VCaP (cell line): ENCODE measurements at regions not wholly inside any gene's neighbourhood (a gene's known extent, or its start where the extent isn't known, plus 50 kb on each side); places are given as distances from the start of the nearest gene placed in this dataset.
"Not testable (repeated sequence)": the region's sequence is repeated elsewhere in the genome, so short reads cannot be mapped to it uniquely, and the experiment has no call there.

Source experiments
- H3K27ac ChIP-seq: fragments of 450-650 bp; 2 replicates; pipeline ENCODE4 v1.5.1; 2017
- TF ChIP-seq, protein P1 (sequence below): fragments of 450-650 bp; conservative IDR thresholded peaks from 2 replicates; pipeline ENCODE4 v1.5.1; 2017; ENCODE audit warnings: mild to moderate bottlenecking, moderate library complexity

DNA sequence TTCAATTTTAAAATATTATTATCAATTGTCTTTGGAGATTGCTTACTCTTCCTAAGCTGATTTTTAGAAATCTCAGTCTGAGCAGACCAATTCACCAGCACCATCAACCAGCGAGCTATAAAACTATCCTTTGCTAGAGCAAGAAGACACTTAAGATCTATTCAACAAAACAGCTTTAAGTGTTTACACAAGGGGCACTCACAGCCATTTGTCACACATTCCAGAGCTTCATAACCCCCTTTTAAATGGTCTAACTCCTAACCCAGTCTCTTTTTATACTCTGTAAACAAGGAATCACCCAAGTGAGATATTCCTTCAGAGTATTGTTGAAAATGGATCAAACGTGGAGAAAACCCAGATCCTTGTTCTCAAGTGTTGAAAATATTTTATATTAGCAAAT lies 1294.1 kb upstream of the CHAC2 start:
- TF ChIP-seq, protein P1, sequence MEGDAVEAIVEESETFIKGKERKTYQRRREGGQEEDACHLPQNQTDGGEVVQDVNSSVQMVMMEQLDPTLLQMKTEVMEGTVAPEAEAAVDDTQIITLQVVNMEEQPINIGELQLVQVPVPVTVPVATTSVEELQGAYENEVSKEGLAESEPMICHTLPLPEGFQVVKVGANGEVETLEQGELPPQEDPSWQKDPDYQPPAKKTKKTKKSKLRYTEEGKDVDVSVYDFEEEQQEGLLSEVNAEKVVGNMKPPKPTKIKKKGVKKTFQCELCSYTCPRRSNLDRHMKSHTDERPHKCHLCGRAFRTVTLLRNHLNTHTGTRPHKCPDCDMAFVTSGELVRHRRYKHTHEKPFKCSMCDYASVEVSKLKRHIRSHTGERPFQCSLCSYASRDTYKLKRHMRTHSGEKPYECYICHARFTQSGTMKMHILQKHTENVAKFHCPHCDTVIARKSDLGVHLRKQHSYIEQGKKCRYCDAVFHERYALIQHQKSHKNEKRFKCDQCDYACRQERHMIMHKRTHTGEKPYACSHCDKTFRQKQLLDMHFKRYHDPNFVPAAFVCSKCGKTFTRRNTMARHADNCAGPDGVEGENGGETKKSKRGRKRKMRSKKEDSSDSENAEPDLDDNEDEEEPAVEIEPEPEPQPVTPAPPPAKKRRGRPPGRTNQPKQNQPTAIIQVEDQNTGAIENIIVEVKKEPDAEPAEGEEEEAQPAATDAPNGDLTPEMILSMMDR: no peak
- H3K27ac ChIP-seq: no peak overlapping the region

DNA sequence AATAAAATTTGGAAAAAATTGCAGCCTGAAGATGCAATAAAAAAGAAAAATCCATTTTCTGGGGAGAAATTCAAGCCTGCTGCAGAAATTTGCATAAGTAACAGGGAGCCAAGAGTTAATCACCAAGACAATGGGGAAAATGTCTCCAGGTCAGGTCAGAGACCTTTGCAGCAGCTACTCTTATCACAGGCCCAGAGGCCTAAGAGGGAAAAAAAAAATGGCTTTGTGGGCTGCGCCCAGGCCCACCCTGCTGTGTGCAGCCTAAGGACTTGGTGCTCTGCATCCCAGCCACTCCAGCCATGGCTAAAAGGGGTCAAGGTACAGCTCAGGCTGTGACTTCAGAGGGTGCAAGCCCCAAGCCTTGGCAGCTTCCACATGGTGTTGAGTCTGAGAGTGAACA lies 1297.1 kb upstream of the CHAC2 start:
- not testable (repeated sequence) for H3K27ac ChIP-seq

DNA sequence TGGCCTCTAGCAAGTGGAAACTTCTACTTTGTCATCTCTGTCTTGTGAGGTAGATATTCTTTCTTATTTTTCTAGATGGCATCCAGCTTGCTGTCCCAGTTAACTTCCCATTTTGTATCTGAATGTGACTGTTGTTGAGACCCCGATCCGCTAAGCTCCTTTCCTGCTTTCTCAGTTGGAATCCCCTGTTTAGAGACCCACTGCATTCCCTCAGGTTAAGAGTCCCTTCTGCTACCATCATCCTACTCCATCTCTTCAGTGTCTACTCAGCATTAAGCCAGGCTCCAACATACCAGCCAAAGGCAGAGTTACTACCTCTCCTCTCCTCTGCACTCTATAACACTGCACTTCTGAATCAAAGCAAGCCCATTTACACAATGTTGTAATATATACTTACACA lies 1300.4 kb upstream of the CHAC2 start:
- no peak overlapping the region for H3K27ac ChIP-seq
- TF ChIP-seq, protein P1: no peak

DNA sequence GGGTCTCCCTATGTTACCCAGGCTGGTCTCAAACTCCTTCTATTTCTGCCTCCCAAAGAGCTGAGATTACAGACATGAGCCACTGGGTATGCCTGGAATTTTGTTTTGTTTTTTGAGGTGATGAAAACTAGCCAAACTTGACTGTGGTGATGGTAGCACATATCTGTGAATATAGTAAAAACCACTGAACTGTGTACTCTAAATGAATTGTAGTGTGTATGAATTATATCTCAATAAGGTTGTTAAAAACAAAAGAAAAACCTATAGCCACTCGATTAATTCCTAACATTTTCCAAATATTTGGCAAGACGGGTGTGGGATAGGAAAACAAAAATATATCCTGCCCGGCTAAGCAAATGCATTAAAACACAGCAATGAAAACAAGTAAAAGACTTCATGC lies 1302.3 kb upstream of the CHAC2 start:
- TF ChIP-seq, protein P1: no peak
- no peak overlapping the region for H3K27ac ChIP-seq

DNA sequence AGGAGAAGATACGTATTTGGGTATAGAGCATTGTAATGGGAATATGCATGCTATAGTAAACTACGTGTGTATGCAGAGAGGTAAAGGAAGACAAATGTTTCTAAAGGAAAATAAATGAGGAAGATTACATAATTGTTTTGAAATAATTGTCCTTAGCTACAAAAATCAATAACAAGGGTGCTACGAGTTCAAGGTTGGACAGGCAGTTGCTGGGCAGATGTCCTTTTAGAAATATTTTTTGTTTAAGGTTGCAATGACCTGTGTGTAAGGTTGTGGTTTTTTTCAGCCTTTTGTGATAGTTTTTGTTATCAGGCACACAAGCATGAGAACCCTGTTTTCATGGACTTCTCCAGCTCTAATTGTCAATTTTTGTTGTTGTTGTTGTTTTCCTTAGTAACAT lies 1304.1 kb upstream of the CHAC2 start:
- TF ChIP-seq, protein P1: no peak

DNA sequence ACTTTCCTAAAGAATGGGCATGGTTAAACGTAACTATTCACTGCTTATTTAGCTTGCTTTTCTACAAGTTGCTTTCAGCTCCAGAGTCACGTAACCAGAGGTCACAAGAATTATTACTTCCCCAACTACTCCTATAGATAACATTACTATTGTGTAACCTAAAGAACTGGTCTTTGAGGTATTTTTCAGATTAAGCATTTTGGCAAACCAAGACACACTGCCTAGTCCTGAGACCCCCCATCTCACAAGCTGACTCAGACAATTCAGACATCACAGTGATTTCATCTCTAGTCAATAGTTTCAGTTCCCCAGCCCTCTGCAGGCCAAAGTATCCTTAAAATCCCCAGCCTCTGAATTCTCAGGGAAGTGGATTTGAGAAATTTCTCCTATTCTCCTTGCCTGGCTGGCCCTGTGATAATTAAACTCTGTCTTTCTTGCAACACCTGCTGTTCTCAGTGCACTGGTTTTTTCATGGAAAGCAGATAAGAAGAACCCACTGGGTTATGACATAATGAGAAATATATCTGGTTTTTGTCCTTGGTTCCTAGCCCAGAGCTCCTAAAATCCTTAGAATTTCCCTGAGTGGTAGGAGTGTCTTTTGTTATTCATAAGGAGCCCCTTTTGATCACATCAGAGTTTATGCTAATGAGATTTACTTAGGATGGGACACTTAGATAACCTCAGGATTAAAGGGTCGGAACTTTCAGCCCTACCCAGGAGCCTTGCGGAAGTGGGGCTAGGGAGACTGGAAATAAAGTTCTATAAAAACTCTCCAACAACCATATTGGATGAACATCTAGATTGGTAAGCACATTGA lies 1310.8 kb upstream of the CHAC2 start:
- TF ChIP-seq, protein P1: no peak
- no peak overlapping the region for H3K27ac ChIP-seq

More for the DNA sequence above, 1304.1 kb upstream of the CHAC2 start:
- H3K27ac ChIP-seq: no peak overlapping the region

DNA sequence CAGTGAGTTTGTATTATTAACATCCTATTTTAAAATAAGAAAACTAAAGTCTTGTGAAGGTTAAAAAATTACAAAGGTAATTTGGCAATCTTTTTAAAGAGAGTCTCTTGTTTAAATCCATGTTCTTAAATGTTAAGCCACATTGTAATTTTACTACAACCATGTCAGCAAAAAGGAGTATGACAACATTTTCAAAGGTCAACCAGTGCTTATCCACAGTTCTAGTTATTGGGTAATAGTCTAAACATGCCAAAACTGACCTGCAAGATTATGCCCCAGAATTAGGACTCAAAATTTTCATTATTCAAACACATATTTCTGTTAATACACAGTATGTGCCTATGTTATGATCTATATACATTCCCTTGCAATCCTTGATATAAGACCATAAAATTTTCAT lies 1312.6 kb upstream of the CHAC2 start:
- TF ChIP-seq, protein P1: no peak
- H3K27ac ChIP-seq: no peak overlapping the region

DNA sequence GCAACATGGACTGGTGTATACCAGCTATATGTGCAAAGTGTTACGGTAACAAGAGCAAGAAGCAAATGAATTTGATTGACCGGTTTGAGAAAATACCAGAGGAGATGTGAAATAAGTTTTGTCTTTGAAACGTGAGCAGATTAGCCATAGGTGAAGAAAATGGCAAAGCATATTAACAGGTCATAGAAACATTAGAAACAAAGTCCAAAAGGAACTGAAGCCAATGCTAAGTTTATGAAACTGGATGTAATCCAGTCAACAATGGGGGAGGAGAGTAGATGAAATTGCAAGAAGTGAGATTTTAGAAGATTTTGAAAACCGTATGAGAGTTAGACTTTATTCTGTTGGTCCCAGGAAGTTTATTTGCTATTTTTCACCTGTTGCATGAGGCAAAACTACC lies 1315.4 kb upstream of the CHAC2 start:
- H3K27ac ChIP-seq: no peak overlapping the region
- TF ChIP-seq, protein P1: no peak
